HG03558 (cell line): ENCODE measurements at regions not wholly inside any gene's neighbourhood (a gene's known extent, or its start where the extent isn't known, plus 50 kb on each side); places are given as distances from the start of the nearest gene placed in this dataset.

Experiments used
- ATAC-seq: cut with Tn5 transposase; IDR thresholded peaks from one replicate; pipeline ENCODE4 v1.9.1; 2021; ENCODE audit warnings: moderate number of reproducible peaks; ENCODE audit not compliant: unreplicated experiment; ENCODE audit errors: extremely low read depth

GRCh38 chrX:46447384-46447783 is 97.8 kb downstream of the ZNF674 start:
- no peak for ATAC-seq

GRCh38 chrX:46446727-46447378 is 98.4 kb downstream of the ZNF674 start:
- peak; percentile 71 for ATAC-seq

- ATAC-seq, result no peak
Measured at GRCh38 chrX:46444011-46444410, 101.2 kb downstream of the ZNF674 start.

GRCh38 chrX:46436744-46437143 is 108.5 kb downstream of the ZNF674 start:
- no peak for ATAC-seq

- ATAC-seq, result no peak
Measured at GRCh38 chrX:46433892-46434291, 111.3 kb downstream of the ZNF674 start.

GRCh38 chrX:46408553-46409407 is 136.4 kb downstream of the ZNF674 start:
- ATAC-seq, result no peak

- no peak for ATAC-seq
Measured at GRCh38 chrX:46407753-46408130, 137.5 kb downstream of the ZNF674 start.

GRCh38 chrX:46407036-46407752 is 138.0 kb downstream of the ZNF674 start:
- ATAC-seq, result no peak

- no peak for ATAC-seq
Measured at GRCh38 chrX:46404774-46405173, 140.4 kb downstream of the ZNF674 start.

GRCh38 chrX:46400530-46401443 is 144.4 kb downstream of the ZNF674 start:
- no peak for ATAC-seq

- ATAC-seq, result no peak
Measured at GRCh38 chrX:46398874-46399273, 146.3 kb downstream of the ZNF674 start.

GRCh38 chrX:46398126-46398525 is 147.1 kb downstream of the ZNF674 start:
- ATAC-seq, result no peak

- ATAC-seq, result no peak
Measured at GRCh38 chrX:46386511-46386910, 158.7 kb downstream of the ZNF674 start.

GRCh38 chrX:46383006-46383405 is 162.2 kb downstream of the ZNF674 start:
- ATAC-seq, result no peak

GRCh38 chrX:46382595-46382994 is 162.6 kb downstream of the ZNF674 start:
- ATAC-seq, result no peak

- ATAC-seq, result no peak
Measured at GRCh38 chrX:46381630-46382029, 163.6 kb downstream of the ZNF674 start.

GRCh38 chrX:46380148-46380752 is 165.0 kb downstream of the ZNF674 start:
- ATAC-seq, result no peak

GRCh38 chrX:46376246-46376885 is 168.9 kb downstream of the ZNF674 start:
- ATAC-seq, result no peak

GRCh38 chrX:46375831-46376230 is 169.4 kb downstream of the ZNF674 start:
- ATAC-seq, result no peak
